ENCODE measurements at regions not wholly inside any gene's neighbourhood (a gene's known extent, or its start where the extent isn't known, plus 50 kb on each side); places are given as distances from the start of the nearest gene placed in this dataset.

GRCh38 chr15:93378558-93378957 is 289.5 kb upstream of the RGMA start:
- Mint-ChIP-seq H3K9me3 (no peaks in the 10 kb centered on the region), H3K27me3 (peaks cover 10 to 16% of the 10 kb centered on the region in 2 donors), H3K36me3 (no peaks in the 10 kb centered on the region), H3K4me3 (no peak overlapping the region), H3K4me1 (no peaks in the 10 kb centered on the region), H3K27ac (no peak overlapping the region)
- 83% methylated on average over 6 of the region's 8 CpGs for WGBS (ENCODE audit: insufficient coverage)
- Histone ChIP-seq H3K36me3 (ENCODE audit: control insufficient read depth in 2 of 2, extremely low read depth in 1 of 2, insufficient read depth in 1 of 2, low read length in 1 of 2) (no peaks in the 10 kb centered on the region), H3K9me3 (no peaks in the 10 kb centered on the region), H3K4me1 (ENCODE audit: control insufficient read depth in 1 of 2, extremely low read depth in 1 of 2, insufficient read depth in 2 of 2, low read length in 2 of 2) (no peaks in the 10 kb centered on the region), H3K4me3 (ENCODE audit: control insufficient read depth in 1 of 2, extremely low read depth in 1 of 2, low read length in 1 of 2) (no peak overlapping the region), H3K27me3 (replicated peaks in 1 of 2; ENCODE audit: control insufficient read depth in 2 of 2, extremely low read depth in 1 of 2, insufficient read depth in 2 of 2, low read length in 1 of 2) (peaks cover 0 to 13% of the 10 kb centered on the region in 2 experiments), H3K27ac (ENCODE audit: low read length) (no peak overlapping the region)
- ChIA-PET CTCF (no interaction called here), POLR2A (no interaction called here)
- ATAC-seq (replicated peaks in 1 of 4) (no peak), DNase-seq (no peak)

GRCh38 chr15:93372865-93373223 is 283.8 kb upstream of the RGMA start:
- ATAC-seq (replicated peaks in 1 of 4): no peak

GRCh38 chr15:93372208-93372864 is 283.3 kb upstream of the RGMA start:
- Mint-ChIP-seq H3K4me1 (no peaks in the 10 kb centered on the region), H3K27me3 (peaks cover 15 to 16% of the 10 kb centered on the region in 2 donors), H3K36me3 (no peaks in the 10 kb centered on the region), H3K9me3 (no peaks in the 10 kb centered on the region), H3K27ac (no peak overlapping the region), H3K4me3 (no peak overlapping the region)
- Histone ChIP-seq H3K36me3 (ENCODE audit: control insufficient read depth in 2 of 2, extremely low read depth in 1 of 2, insufficient read depth in 1 of 2, low read length in 1 of 2) (no peaks in the 10 kb centered on the region), H3K9me3 (no peaks in the 10 kb centered on the region), H3K27me3 (replicated peaks in 1 of 2; ENCODE audit: control insufficient read depth in 2 of 2, extremely low read depth in 1 of 2, insufficient read depth in 2 of 2, low read length in 1 of 2) (peaks cover 0 to 8% of the 10 kb centered on the region in 2 experiments), H3K4me1 (ENCODE audit: control insufficient read depth in 1 of 2, extremely low read depth in 1 of 2, insufficient read depth in 2 of 2, low read length in 2 of 2) (no peaks in the 10 kb centered on the region), H3K4me3 (ENCODE audit: control insufficient read depth in 1 of 2, extremely low read depth in 1 of 2, low read length in 1 of 2) (no peak overlapping the region), H3K27ac (ENCODE audit: low read length) (no peak overlapping the region)
- ATAC-seq (replicated peaks in 1 of 4) (no peak), DNase-seq (no peak)
- WGBS (ENCODE audit: insufficient coverage): 72% methylated on average over 9 of the region's 11 CpGs
- POLR2A ChIA-PET: no interaction called here
- CTCF ChIA-PET: no interaction called here

More at GRCh38 chr15:93372865-93373223, 283.8 kb upstream of the RGMA start:
- Histone ChIP-seq H3K36me3 (ENCODE audit: control insufficient read depth in 2 of 2, extremely low read depth in 1 of 2, insufficient read depth in 1 of 2, low read length in 1 of 2) (no peaks in the 10 kb centered on the region), H3K4me1 (ENCODE audit: control insufficient read depth in 1 of 2, extremely low read depth in 1 of 2, insufficient read depth in 2 of 2, low read length in 2 of 2) (no peaks in the 10 kb centered on the region), H3K4me3 (ENCODE audit: control insufficient read depth in 1 of 2, extremely low read depth in 1 of 2, low read length in 1 of 2) (no peak overlapping the region), H3K27ac (ENCODE audit: low read length) (no peak overlapping the region), H3K27me3 (replicated peaks in 1 of 2; ENCODE audit: control insufficient read depth in 2 of 2, extremely low read depth in 1 of 2, insufficient read depth in 2 of 2, low read length in 1 of 2) (peaks cover 0 to 8% of the 10 kb centered on the region in 2 experiments), H3K9me3 (no peaks in the 10 kb centered on the region)
- Mint-ChIP-seq H3K9me3 (no peaks in the 10 kb centered on the region), H3K4me1 (no peaks in the 10 kb centered on the region), H3K4me3 (no peak overlapping the region), H3K27me3 (peaks cover 15 to 16% of the 10 kb centered on the region in 2 donors), H3K36me3 (no peaks in the 10 kb centered on the region), H3K27ac (no peak overlapping the region)
- DNase-seq: no peak
- CTCF ChIA-PET: no interaction called here
- POLR2A ChIA-PET: no interaction called here
- WGBS (ENCODE audit: insufficient coverage): no CpG with 5 or more reads among the region's 9 CpGs

- ATAC-seq (replicated peaks in 1 of 4): no peak
- ChIA-PET CTCF (no interaction called here), POLR2A (no interaction called here)
- H3K4me1 Mint-ChIP-seq: no peaks in the 10 kb centered on the region
- H3K4me3 Mint-ChIP-seq: no peak overlapping the region
- H3K27me3 ChIP-seq (replicated peaks in 1 of 2; ENCODE audit: control insufficient read depth in 2 of 2, extremely low read depth in 1 of 2, insufficient read depth in 2 of 2, low read length in 1 of 2): peaks cover 0 to 16% of the 10 kb centered on the region in 2 experiments
- no peaks in the 10 kb centered on the region for H3K4me1 ChIP-seq (ENCODE audit: control insufficient read depth in 1 of 2, extremely low read depth in 1 of 2, insufficient read depth in 2 of 2, low read length in 2 of 2)
- H3K9me3 Mint-ChIP-seq: no peaks in the 10 kb centered on the region
- no peak overlapping the region for H3K4me3 ChIP-seq (ENCODE audit: control insufficient read depth in 1 of 2, extremely low read depth in 1 of 2, low read length in 1 of 2)
- peaks cover 8 to 13% of the 10 kb centered on the region in 2 donors for H3K27me3 Mint-ChIP-seq
- H3K36me3 Mint-ChIP-seq: no peaks in the 10 kb centered on the region
- WGBS (ENCODE audit: insufficient coverage): 86% methylated on average over 4 of the region's 5 CpGs
- H3K27ac Mint-ChIP-seq: no peak overlapping the region
- no peak overlapping the region for H3K27ac ChIP-seq (ENCODE audit: low read length)
- no peak for DNase-seq
- no peaks in the 10 kb centered on the region for H3K9me3 ChIP-seq
- H3K36me3 ChIP-seq (ENCODE audit: control insufficient read depth in 2 of 2, extremely low read depth in 1 of 2, insufficient read depth in 1 of 2, low read length in 1 of 2): no peaks in the 10 kb centered on the region
These were observed 277.5 kb upstream of the RGMA start for GRCh38 chr15:93366387-93367100.

- Mint-ChIP-seq H3K9me3 (no peaks in the 10 kb centered on the region), H3K36me3 (no peaks in the 10 kb centered on the region), H3K4me3 (no peak overlapping the region), H3K4me1 (no peaks in the 10 kb centered on the region), H3K27ac (no peak overlapping the region), H3K27me3 (peaks cover 8 to 13% of the 10 kb centered on the region in 2 donors)
- no peak overlapping the region for H3K4me3 ChIP-seq (ENCODE audit: control insufficient read depth in 1 of 2, extremely low read depth in 1 of 2, low read length in 1 of 2)
- 80% methylated on average over 1 of the region's 8 CpGs for WGBS (ENCODE audit: insufficient coverage)
- H3K36me3 ChIP-seq (ENCODE audit: control insufficient read depth in 2 of 2, extremely low read depth in 1 of 2, insufficient read depth in 1 of 2, low read length in 1 of 2): no peaks in the 10 kb centered on the region
- POLR2A ChIA-PET: no interaction called here
- H3K4me1 ChIP-seq (ENCODE audit: control insufficient read depth in 1 of 2, extremely low read depth in 1 of 2, insufficient read depth in 2 of 2, low read length in 2 of 2): no peaks in the 10 kb centered on the region
- H3K27me3 ChIP-seq (replicated peaks in 1 of 2; ENCODE audit: control insufficient read depth in 2 of 2, extremely low read depth in 1 of 2, insufficient read depth in 2 of 2, low read length in 1 of 2): peaks cover 0 to 16% of the 10 kb centered on the region in 2 experiments
- CTCF ChIA-PET: no interaction called here
- no peaks in the 10 kb centered on the region for H3K9me3 ChIP-seq
- ATAC-seq (replicated peaks in 1 of 4): no peak
- no peak overlapping the region for H3K27ac ChIP-seq (ENCODE audit: low read length)
- DNase-seq: no peak
These were observed 273.8 kb upstream of the RGMA start for GRCh38 chr15:93362821-93363220.

GRCh38 chr15:93362203-93362602 is 273.2 kb upstream of the RGMA start:
- ChIA-PET POLR2A (no interaction called here), CTCF (no interaction called here)
- Mint-ChIP-seq H3K9me3 (no peaks in the 10 kb centered on the region), H3K4me3 (no peak overlapping the region), H3K27ac (no peak overlapping the region), H3K27me3 (peaks cover 8 to 13% of the 10 kb centered on the region in 2 donors), H3K4me1 (no peaks in the 10 kb centered on the region), H3K36me3 (no peaks in the 10 kb centered on the region)
- Histone ChIP-seq H3K4me1 (ENCODE audit: control insufficient read depth in 1 of 2, extremely low read depth in 1 of 2, insufficient read depth in 2 of 2, low read length in 2 of 2) (no peaks in the 10 kb centered on the region), H3K4me3 (ENCODE audit: control insufficient read depth in 1 of 2, extremely low read depth in 1 of 2, low read length in 1 of 2) (no peak overlapping the region), H3K36me3 (ENCODE audit: control insufficient read depth in 2 of 2, extremely low read depth in 1 of 2, insufficient read depth in 1 of 2, low read length in 1 of 2) (no peaks in the 10 kb centered on the region), H3K27me3 (replicated peaks in 1 of 2; ENCODE audit: control insufficient read depth in 2 of 2, extremely low read depth in 1 of 2, insufficient read depth in 2 of 2, low read length in 1 of 2) (peaks cover 0 to 16% of the 10 kb centered on the region in 2 experiments), H3K9me3 (no peaks in the 10 kb centered on the region), H3K27ac (ENCODE audit: low read length) (no peak overlapping the region)
- 27% methylated on average over 3 of the region's 3 CpGs for WGBS (ENCODE audit: insufficient coverage)
- ATAC-seq (replicated peaks in 1 of 4) (no peak), DNase-seq (no peak)

Measured in T-cell (primary cell).